ENCODE measurements at regions not wholly inside any gene's neighbourhood (a gene's known extent, or its start where the extent isn't known, plus 50 kb on each side); places are given as distances from the start of the nearest gene placed in this dataset.
"Not testable (repeated sequence)": the region's sequence is repeated elsewhere in the genome, so short reads cannot be mapped to it uniquely, and the experiment has no call there.

DNA sequence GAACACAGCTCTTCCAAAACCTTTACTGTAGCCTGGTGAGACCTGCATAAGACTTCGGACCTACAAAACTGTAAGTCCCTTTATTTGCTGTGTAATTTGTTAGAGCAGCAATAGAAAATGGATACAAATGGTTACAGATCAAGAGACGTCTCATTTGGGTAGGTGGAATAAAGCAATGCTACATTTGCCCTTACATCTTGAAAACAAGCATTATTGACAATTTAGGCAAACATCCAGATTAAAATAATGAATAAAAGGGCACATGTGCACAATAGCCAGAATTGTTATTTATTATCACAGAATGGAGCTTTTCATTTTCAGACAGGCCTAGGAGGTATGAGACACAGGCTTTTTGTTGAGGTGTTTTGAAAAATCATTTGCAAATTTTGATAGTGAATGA is 222.2 kb upstream of the CPHXL start:
- no peak for DNase-seq (ENCODE audit: low spot score)

DNA sequence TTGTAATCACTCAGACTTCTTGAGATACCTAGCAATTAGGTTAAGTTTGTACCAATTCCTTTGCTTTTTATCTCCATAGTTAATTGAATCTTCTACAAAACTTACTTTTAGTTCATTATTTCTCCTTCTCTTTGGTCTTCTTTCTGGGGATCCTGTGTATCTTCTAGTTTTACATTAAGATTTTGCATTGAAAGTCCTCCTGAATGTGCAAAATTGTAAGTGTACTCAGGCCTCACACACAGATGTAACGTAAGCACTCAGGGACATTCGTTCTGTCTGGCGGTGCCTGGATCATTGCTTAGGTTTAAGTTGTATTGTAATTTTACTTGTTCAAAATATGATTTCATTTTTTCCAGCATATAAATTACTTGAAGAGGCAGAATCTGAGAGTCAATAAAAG is 222.6 kb upstream of the CPHXL start:
- no peak for ATAC-seq (ENCODE audit: insufficient number of reproducible peaks, low FRiP score, low read depth)
- TF ChIP-seq, protein P1, sequence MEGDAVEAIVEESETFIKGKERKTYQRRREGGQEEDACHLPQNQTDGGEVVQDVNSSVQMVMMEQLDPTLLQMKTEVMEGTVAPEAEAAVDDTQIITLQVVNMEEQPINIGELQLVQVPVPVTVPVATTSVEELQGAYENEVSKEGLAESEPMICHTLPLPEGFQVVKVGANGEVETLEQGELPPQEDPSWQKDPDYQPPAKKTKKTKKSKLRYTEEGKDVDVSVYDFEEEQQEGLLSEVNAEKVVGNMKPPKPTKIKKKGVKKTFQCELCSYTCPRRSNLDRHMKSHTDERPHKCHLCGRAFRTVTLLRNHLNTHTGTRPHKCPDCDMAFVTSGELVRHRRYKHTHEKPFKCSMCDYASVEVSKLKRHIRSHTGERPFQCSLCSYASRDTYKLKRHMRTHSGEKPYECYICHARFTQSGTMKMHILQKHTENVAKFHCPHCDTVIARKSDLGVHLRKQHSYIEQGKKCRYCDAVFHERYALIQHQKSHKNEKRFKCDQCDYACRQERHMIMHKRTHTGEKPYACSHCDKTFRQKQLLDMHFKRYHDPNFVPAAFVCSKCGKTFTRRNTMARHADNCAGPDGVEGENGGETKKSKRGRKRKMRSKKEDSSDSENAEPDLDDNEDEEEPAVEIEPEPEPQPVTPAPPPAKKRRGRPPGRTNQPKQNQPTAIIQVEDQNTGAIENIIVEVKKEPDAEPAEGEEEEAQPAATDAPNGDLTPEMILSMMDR (IDR thresholded peaks at IDR 0.05), result no peak

More for the DNA sequence above, 222.2 kb upstream of the CPHXL start:
- no peak overlapping the region for H3K4me3 ChIP-seq
- no peaks in the 10 kb centered on the region for H3K9me3 ChIP-seq
- ATAC-seq (ENCODE audit: insufficient number of reproducible peaks, low FRiP score, low read depth), result no peak
- no peak overlapping the region for H3K27ac ChIP-seq
- no peaks in the 10 kb centered on the region for H3K27me3 ChIP-seq (replicated peaks; ENCODE audit: insufficient read depth)
- H3K4me1 ChIP-seq (ENCODE audit: control insufficient read depth in 1 of 2, low read depth in 2 of 2), result no peaks in the 10 kb centered on the region
- TF ChIP-seq, protein P1 (IDR thresholded peaks at IDR 0.05), result no peak
- no peaks in the 10 kb centered on the region for H3K36me3 ChIP-seq

DNA sequence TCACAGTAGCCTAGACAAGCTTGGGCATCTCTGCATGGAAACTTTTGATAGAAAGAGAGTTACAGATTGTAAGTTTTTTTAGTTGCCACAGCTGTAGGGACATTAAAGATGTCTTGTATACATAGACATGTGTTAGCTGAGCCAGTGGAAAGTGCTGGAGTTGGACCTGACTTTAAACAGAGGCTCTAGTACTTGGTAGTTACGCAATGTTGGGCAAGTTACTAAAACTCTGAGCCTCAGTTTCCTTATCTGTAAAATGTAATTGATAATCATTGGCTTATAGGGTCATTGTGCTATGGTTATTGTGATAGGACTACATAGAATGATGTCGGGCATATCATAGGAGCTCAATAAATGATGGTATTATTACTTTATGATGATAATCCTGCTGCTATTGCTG is 225.8 kb upstream of the CPHXL start:
- ATAC-seq (ENCODE audit: insufficient number of reproducible peaks, low FRiP score, low read depth) (no peak), DNase-seq (ENCODE audit: low spot score) (no peak)
- H3K9me3 ChIP-seq, result no peaks in the 10 kb centered on the region
- H3K4me3 ChIP-seq, result no peak overlapping the region
- H3K27ac ChIP-seq, result no peak overlapping the region
- H3K4me1 ChIP-seq (ENCODE audit: control insufficient read depth in 1 of 2, low read depth in 2 of 2), result no peaks in the 10 kb centered on the region
- no peaks in the 10 kb centered on the region for H3K36me3 ChIP-seq
- TF ChIP-seq, protein P1 (IDR thresholded peaks at IDR 0.05), result no peak
- H3K27me3 ChIP-seq (replicated peaks; ENCODE audit: insufficient read depth), result no peaks in the 10 kb centered on the region

More for the DNA sequence above, 222.6 kb upstream of the CPHXL start:
- no peak overlapping the region for H3K4me3 ChIP-seq
- H3K27me3 ChIP-seq (replicated peaks; ENCODE audit: insufficient read depth), result no peaks in the 10 kb centered on the region
- H3K9me3 ChIP-seq, result no peaks in the 10 kb centered on the region
- H3K4me1 ChIP-seq (ENCODE audit: control insufficient read depth in 1 of 2, low read depth in 2 of 2), result no peaks in the 10 kb centered on the region
- H3K36me3 ChIP-seq, result no peaks in the 10 kb centered on the region
- no peak overlapping the region for H3K27ac ChIP-seq
- no peak for DNase-seq (ENCODE audit: low spot score)

DNA sequence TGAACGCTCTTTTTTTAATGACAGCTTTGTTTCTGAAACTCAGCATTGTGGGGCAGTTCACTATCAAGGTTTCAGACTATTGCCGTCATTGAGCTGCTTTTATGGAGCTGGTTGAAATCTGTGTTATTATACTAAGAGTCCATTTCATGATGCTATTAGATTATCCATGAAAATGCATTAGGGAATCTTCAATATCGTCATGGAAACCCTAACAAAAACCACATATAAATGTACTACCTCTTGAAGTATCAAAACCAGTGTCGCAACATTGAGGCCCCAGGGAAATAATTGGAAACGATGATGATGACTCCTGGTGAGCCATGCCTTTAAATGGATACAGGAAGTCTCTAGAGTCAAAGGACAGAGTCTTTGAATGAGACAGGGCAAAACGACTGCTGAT is 231.6 kb upstream of the CPHXL start:
- no peak for ATAC-seq (ENCODE audit: insufficient number of reproducible peaks, low FRiP score, low read depth)

DNA sequence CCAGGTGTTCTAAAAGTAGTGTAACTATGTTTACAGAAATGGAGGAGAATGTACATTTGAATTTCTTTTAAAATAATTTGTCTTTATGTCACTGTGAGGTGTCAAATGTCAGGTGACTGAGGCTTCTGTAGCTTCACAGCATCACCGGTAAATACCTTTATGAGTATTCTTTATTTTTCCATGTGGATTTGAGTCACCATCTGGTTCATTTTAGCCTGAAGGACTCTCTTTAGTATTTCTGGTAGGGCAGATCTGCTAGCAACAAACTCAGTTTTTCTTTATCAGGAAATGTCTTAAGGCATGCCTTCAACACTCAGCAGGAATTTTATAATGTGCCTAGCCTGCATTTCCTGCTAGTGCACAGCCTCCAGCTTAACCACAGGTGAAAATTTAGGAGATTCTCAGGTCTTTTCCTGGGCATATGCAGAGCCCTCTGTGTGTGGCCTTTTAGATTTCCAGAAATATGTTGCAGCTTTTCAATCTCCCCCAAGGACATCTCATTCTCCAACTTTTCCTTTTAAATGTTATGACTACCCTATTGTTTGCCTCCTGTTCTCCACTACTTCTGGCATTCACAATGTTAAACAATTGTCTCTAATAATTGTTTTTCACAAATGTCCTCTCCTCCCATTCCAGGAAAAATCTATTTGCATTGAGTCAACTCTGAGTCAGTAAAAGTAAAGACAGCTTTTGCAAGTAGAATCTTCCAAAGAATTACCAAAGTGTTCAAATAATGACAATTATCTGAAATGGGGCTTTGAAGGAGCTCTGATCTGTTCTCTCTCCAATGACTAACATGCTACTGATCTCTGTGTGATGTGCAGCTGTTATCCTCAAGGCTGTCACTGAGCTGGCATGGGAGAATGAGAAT is 239.4 kb upstream of the CPHXL start:
- TF ChIP-seq, protein P1 (IDR thresholded peaks at IDR 0.05), result no peak
- Histone ChIP-seq H3K9me3 (no peaks in the 10 kb centered on the region), H3K27ac (no peak overlapping the region), H3K27me3 (replicated peaks; ENCODE audit: insufficient read depth) (no peaks in the 10 kb centered on the region), H3K4me3 (no peak overlapping the region), H3K36me3 (no peaks in the 10 kb centered on the region), H3K4me1 (ENCODE audit: control insufficient read depth in 1 of 2, low read depth in 2 of 2) (no peaks in the 10 kb centered on the region)
- DNase-seq (ENCODE audit: low spot score), result no peak
- no peak for ATAC-seq (ENCODE audit: insufficient number of reproducible peaks, low FRiP score, low read depth)

More for the DNA sequence above, 231.6 kb upstream of the CPHXL start:
- H3K27ac ChIP-seq, result no peak overlapping the region
- H3K4me1 ChIP-seq (ENCODE audit: control insufficient read depth in 1 of 2, low read depth in 2 of 2), result no peaks in the 10 kb centered on the region
- no peak overlapping the region for H3K4me3 ChIP-seq
- no peak for DNase-seq (ENCODE audit: low spot score)
- no peaks in the 10 kb centered on the region for H3K9me3 ChIP-seq
- TF ChIP-seq, protein P1 (IDR thresholded peaks at IDR 0.05), result no peak
- no peaks in the 10 kb centered on the region for H3K36me3 ChIP-seq
- no peaks in the 10 kb centered on the region for H3K27me3 ChIP-seq (replicated peaks; ENCODE audit: insufficient read depth)

DNA sequence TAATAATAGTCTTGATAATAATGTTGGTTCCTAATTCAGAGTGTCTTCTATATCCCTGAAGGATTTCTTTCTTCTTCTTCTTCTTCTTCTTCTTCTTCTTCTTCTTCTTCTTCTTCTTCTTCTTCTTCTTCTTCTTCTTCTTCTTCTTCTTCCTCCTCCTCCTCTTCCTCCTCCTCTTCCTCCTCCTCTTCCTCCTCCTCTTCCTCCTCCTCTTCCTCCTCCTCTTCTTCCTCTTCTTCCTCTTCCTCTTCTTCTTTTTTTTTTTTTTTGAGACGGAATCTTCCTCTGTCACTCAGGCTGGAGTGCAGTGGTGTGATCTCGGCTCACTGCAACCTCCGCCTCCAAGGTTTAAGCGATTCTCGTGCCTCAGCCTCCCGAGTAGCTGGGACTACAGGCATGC is 242.8 kb upstream of the CPHXL start:
- not testable (repeated sequence) for H3K36me3 ChIP-seq; H3K27ac ChIP-seq; H3K9me3 ChIP-seq; H3K4me1 ChIP-seq (ENCODE audit: control insufficient read depth in 1 of 2, low read depth in 2 of 2); DNase-seq (ENCODE audit: low spot score); ATAC-seq (ENCODE audit: insufficient number of reproducible peaks, low FRiP score, low read depth); H3K4me3 ChIP-seq; H3K27me3 ChIP-seq (replicated peaks; ENCODE audit: insufficient read depth)
